ENCODE measurements at regions not wholly inside any gene's neighbourhood (a gene's known extent, or its start where the extent isn't known, plus 50 kb on each side); places are given as distances from the start of the nearest gene placed in this dataset.

- DNase-seq (ENCODE audit: low read depth): peak; percentile 51
Observed at GRCh38 chr15:70324001-70324974, 226.6 kb upstream of the TLE3 start.

GRCh38 chr15:70323111-70323851, 225.6 kb upstream of the TLE3 start:
- no peak for DNase-seq (ENCODE audit: low read depth)

- DNase-seq (ENCODE audit: low read depth): no peak
Observed at GRCh38 chr15:70322051-70322668, 224.4 kb upstream of the TLE3 start.

GRCh38 chr15:70321172-70321819, 223.6 kb upstream of the TLE3 start:
- no peak for DNase-seq (ENCODE audit: low read depth)

GRCh38 chr15:70320482-70320881, 222.8 kb upstream of the TLE3 start:
- no peak for DNase-seq (ENCODE audit: low read depth)

- DNase-seq (ENCODE audit: low read depth): no peak
Observed at GRCh38 chr15:70320077-70320476, 222.4 kb upstream of the TLE3 start.

- no peak for DNase-seq (ENCODE audit: low read depth)
Observed at GRCh38 chr15:70319466-70319865, 221.7 kb upstream of the TLE3 start.

GRCh38 chr15:70318594-70319465, 221.1 kb upstream of the TLE3 start:
- peak; percentile 64 for DNase-seq (ENCODE audit: low read depth)

GRCh38 chr15:70316059-70316600, 218.4 kb upstream of the TLE3 start:
- DNase-seq (ENCODE audit: low read depth): no peak

- DNase-seq (ENCODE audit: low read depth): no peak
Observed at GRCh38 chr15:70315431-70315830, 217.7 kb upstream of the TLE3 start.

- DNase-seq (ENCODE audit: low read depth): no peak
Observed at GRCh38 chr15:70314688-70315087, 217.0 kb upstream of the TLE3 start.

- DNase-seq (ENCODE audit: low read depth): no peak
Observed at GRCh38 chr15:70314018-70314354, 216.3 kb upstream of the TLE3 start.

GRCh38 chr15:70313099-70314017, 215.6 kb upstream of the TLE3 start:
- no peak for DNase-seq (ENCODE audit: low read depth)

GRCh38 chr15:70311821-70312220, 214.1 kb upstream of the TLE3 start:
- no peak for DNase-seq (ENCODE audit: low read depth)

GRCh38 chr15:70309716-70310115, 212.0 kb upstream of the TLE3 start:
- DNase-seq (ENCODE audit: low read depth): no peak

GRCh38 chr15:70308735-70309434, 211.2 kb upstream of the TLE3 start:
- DNase-seq (ENCODE audit: low read depth): no peak

- DNase-seq (ENCODE audit: low read depth): no peak
Observed at GRCh38 chr15:70308011-70308734, 210.5 kb upstream of the TLE3 start.

GRCh38 chr15:70306582-70306981, 208.9 kb upstream of the TLE3 start:
- DNase-seq (ENCODE audit: low read depth): no peak

GRCh38 chr15:70306081-70306480, 208.4 kb upstream of the TLE3 start:
- no peak for DNase-seq (ENCODE audit: low read depth)

Data from ELR (cell line).